ENCODE measurements at regions not wholly inside any gene's neighbourhood (a gene's known extent, or its start where the extent isn't known, plus 50 kb on each side); places are given as distances from the start of the nearest gene placed in this dataset.

DNA sequence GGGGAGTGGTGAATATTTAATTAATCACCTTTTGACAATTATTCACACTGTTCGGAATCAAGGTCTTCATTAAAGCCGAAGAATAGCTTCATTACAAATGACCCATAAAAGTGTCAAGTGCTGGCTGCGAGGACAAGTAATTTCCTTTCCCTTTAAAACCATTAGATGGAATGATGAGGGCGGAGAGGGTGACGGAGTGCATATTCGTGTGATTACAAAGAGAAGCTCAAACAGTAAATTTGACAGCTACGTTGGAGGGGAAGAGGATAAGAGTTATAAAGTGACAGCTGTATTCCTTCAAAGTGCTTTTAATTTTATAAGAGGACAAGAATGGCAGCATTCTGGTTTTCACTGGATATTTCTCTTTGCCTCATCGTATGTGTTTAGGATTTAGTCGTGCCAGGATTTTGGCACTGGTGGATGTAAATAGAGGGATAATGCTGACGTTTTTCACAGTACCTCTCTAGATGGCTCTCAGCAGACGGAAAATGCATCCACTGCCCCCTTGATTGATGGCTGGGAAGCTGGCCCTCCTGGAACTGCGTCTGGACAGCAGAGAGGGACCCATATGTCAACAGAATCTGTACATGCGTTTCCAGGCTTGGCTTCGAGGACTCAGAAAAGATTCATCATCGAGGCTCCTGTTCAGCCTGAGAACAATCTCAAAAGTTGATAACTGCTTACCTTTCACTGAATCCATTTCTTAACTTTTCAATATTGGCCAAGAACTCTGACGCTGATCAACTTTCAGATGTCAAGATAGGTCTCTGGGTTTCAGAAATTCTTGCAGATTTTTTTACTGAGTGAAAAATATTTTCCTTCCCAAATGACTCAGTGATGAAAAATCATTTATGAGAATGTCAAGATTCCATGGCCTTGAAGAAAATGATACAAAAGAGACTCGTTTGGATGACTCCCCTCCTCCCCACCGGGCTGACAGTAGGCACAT lies 50.4 kb upstream of the IRX2 start:
- TF ChIP-seq, protein P1, sequence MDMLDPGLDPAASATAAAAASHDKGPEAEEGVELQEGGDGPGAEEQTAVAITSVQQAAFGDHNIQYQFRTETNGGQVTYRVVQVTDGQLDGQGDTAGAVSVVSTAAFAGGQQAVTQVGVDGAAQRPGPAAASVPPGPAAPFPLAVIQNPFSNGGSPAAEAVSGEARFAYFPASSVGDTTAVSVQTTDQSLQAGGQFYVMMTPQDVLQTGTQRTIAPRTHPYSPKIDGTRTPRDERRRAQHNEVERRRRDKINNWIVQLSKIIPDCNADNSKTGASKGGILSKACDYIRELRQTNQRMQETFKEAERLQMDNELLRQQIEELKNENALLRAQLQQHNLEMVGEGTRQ (CRISPR knock-in tag; IDR thresholded peaks at IDR 0.05): no peak
- TF ChIP-seq, protein P2, sequence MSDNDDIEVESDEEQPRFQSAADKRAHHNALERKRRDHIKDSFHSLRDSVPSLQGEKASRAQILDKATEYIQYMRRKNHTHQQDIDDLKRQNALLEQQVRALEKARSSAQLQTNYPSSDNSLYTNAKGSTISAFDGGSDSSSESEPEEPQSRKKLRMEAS (CRISPR knock-in tag; IDR thresholded peaks at IDR 0.05): no peak
- TF ChIP-seq, protein P3, sequence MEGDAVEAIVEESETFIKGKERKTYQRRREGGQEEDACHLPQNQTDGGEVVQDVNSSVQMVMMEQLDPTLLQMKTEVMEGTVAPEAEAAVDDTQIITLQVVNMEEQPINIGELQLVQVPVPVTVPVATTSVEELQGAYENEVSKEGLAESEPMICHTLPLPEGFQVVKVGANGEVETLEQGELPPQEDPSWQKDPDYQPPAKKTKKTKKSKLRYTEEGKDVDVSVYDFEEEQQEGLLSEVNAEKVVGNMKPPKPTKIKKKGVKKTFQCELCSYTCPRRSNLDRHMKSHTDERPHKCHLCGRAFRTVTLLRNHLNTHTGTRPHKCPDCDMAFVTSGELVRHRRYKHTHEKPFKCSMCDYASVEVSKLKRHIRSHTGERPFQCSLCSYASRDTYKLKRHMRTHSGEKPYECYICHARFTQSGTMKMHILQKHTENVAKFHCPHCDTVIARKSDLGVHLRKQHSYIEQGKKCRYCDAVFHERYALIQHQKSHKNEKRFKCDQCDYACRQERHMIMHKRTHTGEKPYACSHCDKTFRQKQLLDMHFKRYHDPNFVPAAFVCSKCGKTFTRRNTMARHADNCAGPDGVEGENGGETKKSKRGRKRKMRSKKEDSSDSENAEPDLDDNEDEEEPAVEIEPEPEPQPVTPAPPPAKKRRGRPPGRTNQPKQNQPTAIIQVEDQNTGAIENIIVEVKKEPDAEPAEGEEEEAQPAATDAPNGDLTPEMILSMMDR (IDR thresholded peaks at IDR 0.05): no peak
- no peak for TF ChIP-seq CREM (CRISPR knock-in tag; IDR thresholded peaks at IDR 0.05)
- TF ChIP-seq, protein P4, sequence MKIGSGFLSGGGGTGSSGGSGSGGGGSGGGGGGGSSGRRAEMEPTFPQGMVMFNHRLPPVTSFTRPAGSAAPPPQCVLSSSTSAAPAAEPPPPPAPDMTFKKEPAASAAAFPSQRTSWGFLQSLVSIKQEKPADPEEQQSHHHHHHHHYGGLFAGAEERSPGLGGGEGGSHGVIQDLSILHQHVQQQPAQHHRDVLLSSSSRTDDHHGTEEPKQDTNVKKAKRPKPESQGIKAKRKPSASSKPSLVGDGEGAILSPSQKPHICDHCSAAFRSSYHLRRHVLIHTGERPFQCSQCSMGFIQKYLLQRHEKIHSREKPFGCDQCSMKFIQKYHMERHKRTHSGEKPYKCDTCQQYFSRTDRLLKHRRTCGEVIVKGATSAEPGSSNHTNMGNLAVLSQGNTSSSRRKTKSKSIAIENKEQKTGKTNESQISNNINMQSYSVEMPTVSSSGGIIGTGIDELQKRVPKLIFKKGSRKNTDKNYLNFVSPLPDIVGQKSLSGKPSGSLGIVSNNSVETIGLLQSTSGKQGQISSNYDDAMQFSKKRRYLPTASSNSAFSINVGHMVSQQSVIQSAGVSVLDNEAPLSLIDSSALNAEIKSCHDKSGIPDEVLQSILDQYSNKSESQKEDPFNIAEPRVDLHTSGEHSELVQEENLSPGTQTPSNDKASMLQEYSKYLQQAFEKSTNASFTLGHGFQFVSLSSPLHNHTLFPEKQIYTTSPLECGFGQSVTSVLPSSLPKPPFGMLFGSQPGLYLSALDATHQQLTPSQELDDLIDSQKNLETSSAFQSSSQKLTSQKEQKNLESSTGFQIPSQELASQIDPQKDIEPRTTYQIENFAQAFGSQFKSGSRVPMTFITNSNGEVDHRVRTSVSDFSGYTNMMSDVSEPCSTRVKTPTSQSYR (CRISPR knock-in tag; IDR thresholded peaks at IDR 0.05): no peak
- TF ChIP-seq ELF4 (CRISPR knock-in tag; IDR thresholded peaks at IDR 0.05; ENCODE audit: low read depth): no peak

All from WTC11 (cell line).